ENCODE measurements at regions not wholly inside any gene's neighbourhood (a gene's known extent, or its start where the extent isn't known, plus 50 kb on each side); places are given as distances from the start of the nearest gene placed in this dataset.

- TF ChIP-seq CTCF (IDR thresholded peaks at IDR 0.05) (no peak), POLR2A (IDR thresholded peaks at IDR 0.05) (no peak)
These were observed 509.8 kb upstream of the SMIM21 start for GRCh38 chr18:75937306-75937705.
